HG03439 (cell line): ENCODE measurements at regions not wholly inside any gene's neighbourhood (a gene's known extent, or its start where the extent isn't known, plus 50 kb on each side); places are given as distances from the start of the nearest gene placed in this dataset.
"Not testable (repeated sequence)": the region's sequence is repeated elsewhere in the genome, so short reads cannot be mapped to it uniquely, and the experiment has no call there.

Experiments used
- ATAC-seq: cut with Tn5 transposase; IDR thresholded peaks from one replicate; pipeline ENCODE4 v1.9.1; 2021; ENCODE audit warnings: mild to moderate bottlenecking, moderate library complexity; ENCODE audit not compliant: unreplicated experiment

GRCh38 chrY:7888506-7888905 is 977.0 kb upstream of the AMELY start:
- ATAC-seq = no peak

DNA sequence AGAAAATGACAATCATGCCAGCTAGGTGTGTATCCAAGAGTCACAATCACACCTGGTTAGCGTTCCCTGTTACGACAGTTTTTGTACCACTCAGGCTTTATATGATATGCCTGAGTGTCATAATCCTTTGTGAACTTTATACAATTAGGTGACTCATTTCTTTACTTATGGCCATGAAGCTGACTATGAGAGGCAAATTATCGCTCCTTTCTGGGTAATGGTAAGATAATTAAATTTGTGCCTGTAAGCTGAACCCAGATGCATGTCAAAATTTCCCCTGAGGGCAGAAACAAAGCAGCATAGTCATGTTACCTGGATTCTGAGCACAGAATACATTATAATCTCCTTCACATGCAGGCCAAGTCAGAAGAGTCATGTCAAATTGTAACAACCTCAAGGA is 970.1 kb upstream of the AMELY start:
- no peak for ATAC-seq

- ATAC-seq = no peak
Observed at GRCh38 chrY:7879245-7879644, 967.7 kb upstream of the AMELY start.

DNA sequence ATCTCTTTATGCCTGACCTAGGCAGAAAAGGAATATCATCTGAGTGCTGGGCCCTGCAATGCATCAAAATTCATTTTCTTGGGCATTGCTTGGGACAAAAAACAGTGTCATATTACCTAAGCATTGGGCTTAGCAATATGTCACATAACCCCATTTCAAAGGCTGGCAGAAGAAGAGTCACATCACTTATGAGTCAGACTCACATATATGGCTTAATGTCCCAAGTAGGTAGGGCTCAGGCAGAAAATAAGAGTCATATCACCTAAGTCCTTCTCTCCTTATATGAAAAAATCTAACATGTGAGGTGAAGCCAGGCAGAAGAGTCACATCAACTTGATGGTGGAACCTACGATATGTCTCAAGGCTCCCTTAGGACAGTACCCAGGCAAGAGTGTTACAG is 967.2 kb upstream of the AMELY start:
- ATAC-seq = no peak

- ATAC-seq = no peak
Observed at GRCh38 chrY:7877458-7877857, 965.9 kb upstream of the AMELY start.

- ATAC-seq = no peak
Observed at GRCh38 chrY:7874080-7874479, 962.5 kb upstream of the AMELY start.

DNA sequence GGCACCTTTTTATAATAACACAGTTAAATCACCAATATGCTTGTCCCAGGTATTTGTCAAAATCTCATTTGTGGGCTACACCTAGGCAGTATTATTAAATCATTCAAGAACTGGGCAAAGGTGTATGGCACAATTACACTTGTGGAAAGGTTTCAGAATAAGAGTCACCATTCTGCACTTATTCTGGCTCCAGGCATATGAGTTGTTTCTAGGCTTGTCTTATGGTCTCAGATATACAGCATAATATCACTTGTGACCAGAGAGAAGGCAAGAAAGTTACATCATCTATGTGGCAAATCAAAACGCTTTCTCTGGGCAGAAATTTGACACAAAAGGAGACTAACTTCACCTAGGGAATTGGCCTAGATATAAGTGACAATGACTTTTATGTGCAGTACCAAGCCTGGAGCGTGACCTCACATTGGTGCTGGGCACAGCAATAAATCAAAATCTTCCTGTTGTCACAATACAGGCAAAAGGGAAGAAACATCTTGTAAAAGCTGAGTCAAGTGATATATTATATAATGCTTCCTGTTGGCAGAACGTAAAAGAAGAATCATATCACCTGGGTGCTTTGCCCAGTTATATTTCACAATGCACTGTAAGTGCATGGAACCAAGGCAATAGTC is 959.9 kb upstream of the AMELY start:
- ATAC-seq = no peak

- ATAC-seq = no peak
Observed at GRCh38 chrY:7866976-7867375, 955.4 kb upstream of the AMELY start.

DNA sequence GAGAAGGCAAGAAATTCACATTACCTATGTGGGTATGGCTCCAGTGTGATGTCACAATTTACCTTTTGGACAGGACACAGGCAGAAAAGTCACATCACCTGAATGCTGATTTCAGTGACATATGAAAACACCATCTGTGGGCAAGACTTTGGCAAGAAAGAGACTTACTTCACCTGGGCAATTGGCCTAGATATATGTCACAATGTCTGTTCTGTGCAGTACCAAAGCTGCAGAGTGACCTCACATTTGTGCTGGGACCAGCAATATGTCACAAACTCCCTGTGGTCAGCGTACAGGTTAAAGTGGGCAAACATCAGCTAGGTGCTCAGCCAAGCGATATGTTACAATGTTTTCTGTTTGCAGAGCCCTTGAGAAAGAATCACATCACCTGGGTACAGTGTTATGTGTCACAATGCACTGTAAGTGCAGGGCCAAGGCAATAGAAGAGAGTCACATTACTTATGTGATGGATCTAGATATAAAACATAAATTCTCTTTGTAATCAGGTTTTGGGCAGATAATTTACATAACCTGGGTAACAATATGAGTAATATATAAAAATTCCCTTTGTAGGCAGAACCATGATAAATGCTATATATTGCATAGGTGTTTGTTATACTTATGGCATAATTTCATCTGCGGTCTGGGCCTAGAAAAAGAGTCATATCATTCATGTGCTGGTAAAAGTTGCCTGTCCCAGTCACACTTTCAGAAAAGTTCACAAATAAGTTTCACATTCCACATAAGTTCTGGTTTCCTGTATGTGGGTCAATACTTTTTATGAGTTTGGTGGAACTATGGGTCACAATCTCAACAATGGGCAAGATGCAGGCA is 949.4 kb upstream of the AMELY start:
- ATAC-seq = no peak

DNA sequence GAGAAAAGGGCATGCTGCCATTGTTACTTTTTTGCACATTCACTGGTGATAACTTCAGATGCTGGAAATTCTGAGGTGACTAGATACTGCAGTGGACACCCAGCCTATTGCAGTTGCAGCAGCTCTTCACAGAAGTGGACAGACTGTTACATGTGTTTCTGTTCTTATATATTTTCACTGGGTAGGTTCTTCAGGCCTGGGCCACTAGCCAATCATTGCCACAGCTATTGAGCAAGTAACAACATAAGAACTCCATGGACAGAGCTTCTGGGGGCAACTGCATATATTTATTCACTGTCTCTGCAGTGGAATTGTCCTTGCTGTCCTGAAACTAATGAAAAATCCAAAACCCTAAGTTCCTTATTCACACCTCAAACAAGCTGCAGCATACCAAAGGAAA is 938.6 kb upstream of the AMELY start:
- ATAC-seq = no peak

GRCh38 chrY:7845776-7846175 is 934.2 kb upstream of the AMELY start:
- no peak for ATAC-seq

DNA sequence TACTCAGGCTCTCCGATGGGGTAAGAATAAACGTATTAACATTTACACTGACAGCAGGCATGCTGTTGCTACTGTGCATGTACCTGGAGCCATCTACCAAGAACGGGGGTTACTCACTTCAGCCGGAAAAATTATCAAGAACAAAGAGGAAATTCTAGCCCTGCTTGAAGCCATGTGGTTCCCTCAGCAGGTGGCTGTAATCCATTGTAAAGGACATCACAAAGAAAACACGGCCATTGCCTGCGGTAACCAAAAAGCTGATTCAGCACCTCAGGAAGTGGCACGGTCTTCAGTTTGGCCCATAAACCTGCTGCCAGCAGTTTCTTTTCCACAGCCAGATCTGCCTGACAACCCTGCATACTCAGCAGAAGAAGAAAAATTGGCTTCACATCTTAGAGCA is 925.5 kb upstream of the AMELY start:
- no peak for ATAC-seq

- no peak for ATAC-seq
Observed at GRCh38 chrY:7836366-7836765, 924.8 kb upstream of the AMELY start.

- ATAC-seq = no peak
Observed at GRCh38 chrY:7835416-7835815, 923.9 kb upstream of the AMELY start.

- no peak for ATAC-seq
Observed at GRCh38 chrY:7834284-7834683, 922.7 kb upstream of the AMELY start.

DNA sequence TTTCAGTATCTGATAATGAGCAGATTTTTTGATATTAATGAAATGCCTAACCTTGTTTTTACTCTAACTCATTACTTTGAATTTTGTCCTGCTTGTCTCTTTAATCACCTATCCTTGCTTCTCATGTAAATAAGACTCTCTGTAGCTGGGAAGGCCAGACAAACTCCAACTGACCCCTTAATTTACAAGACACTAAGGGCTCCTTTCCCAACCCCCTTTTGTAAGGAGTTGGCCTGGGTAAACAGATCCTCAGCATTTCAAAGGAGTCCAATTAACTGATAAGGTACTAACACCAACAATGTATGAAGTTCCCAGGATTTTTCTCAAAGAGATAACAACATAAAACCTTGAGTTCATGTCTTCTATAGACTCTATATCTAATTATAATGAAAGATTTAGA is 919.3 kb upstream of the AMELY start:
- ATAC-seq = not testable (repeated sequence)

- ATAC-seq = no peak
Observed at GRCh38 chrY:7826533-7826932, 915.0 kb upstream of the AMELY start.

DNA sequence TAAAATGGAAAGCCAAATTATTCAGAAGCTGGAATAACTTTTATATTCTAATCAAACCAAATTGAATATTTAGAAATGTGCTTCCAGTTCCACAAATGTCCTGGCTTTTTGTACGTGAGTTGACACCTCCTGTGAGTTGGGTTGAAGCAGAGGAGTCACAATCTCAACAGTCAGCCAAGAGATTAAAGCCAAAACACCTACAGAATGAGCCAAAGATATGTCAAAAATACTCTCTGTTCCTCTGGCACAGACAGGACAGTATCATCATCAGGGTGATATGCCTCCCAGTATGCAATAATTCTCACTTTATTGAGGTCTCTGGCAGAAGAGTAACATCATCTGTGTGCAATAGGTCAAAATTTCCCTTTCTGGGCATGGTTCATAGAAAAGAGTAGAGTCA is 914.3 kb upstream of the AMELY start:
- ATAC-seq = no peak

DNA sequence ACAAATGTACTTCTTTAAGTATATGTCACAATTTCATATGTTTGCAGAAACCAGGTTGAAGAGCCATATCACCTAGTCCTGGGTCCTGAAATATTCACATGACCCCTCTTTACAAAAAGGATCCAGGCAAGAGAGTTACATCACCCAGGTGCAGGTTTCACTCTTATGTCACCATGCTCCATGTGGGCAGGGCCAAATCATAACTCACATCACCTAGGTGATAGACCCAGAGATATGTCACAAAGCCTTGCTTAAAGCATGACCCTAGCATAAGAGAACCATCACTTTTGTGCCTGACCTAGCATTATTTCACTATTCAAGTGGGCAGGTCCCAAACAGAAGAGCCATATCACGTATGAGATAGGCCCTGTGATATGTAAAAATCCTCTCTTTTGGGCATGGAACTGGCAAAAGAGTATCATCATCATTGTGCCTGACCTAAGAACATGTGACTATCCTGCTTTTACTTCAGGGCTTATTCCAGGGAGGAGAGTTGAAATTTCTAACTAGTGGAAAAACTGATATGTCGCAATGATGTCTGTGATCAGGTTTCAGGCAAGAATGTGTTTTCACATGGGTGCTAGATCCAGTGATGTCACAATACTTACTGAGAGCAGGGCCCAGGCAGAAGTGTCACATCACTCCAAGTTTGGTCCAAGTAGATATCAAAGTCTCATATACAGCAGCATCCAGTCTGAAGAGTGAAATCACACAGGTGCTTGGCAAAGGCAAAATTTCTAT is 909.9 kb upstream of the AMELY start:
- ATAC-seq = no peak

- ATAC-seq = no peak
Observed at GRCh38 chrY:7818924-7819323, 907.4 kb upstream of the AMELY start.

- no peak for ATAC-seq
Observed at GRCh38 chrY:7816567-7816966, 905.0 kb upstream of the AMELY start.

GRCh38 chrY:7815921-7816320 is 904.4 kb upstream of the AMELY start:
- ATAC-seq = no peak
